HL-60 (cell line): ENCODE measurements at regions not wholly inside any gene's neighbourhood (a gene's known extent, or its start where the extent isn't known, plus 50 kb on each side); places are given as distances from the start of the nearest gene placed in this dataset.

Experiments used
- DNase-seq, 2 experiments: peaks; one replicate each; pipeline ENCODE4 v3.0.0-alpha.2; 2010 to 2020; ENCODE audit warnings: low read depth in 1 of 2, low spot score in 1 of 2
- H3K27ac ChIP-seq: fragments of 250-450 bp; sonication (Bioruptor Pico); replicated peaks from 2 replicates; pipeline ENCODE4 v1.5.1; 2020; ENCODE audit warnings: mild to moderate bottlenecking, moderate library complexity
- H3K27me3 ChIP-seq: fragments of 250-450 bp; sonication (Bioruptor Pico); 2 replicates; pipeline ENCODE4 v1.5.1; 2021; ENCODE audit warnings: mild to moderate bottlenecking, moderate library complexity; ENCODE audit not compliant: insufficient read depth, poor library complexity, severe bottlenecking
- H3K4me3 ChIP-seq: replicated peaks from 2 replicates; pipeline ENCODE4 v1.5.1; 2011; ENCODE audit warnings: mild to moderate bottlenecking, control low read depth, low read length; ENCODE audit not compliant: insufficient read depth
- CTCF ChIP-seq: IDR thresholded peaks from one replicate; pipeline ENCODE4 v1.5.1; 2011; ENCODE audit warnings: low read length, control low read depth, inconsistent platforms; ENCODE audit not compliant: insufficient read depth
- GABPA ChIP-seq: IDR thresholded peaks from 2 replicates; pipeline ENCODE4 v1.6.1; 2012; ENCODE audit warnings: low read depth
- POLR2AphosphoS5 ChIP-seq: IDR thresholded peaks from 2 replicates; pipeline ENCODE4 v1.6.1; 2012; ENCODE audit warnings: low read depth
- SPI1 ChIP-seq: IDR thresholded peaks from 2 replicates; pipeline ENCODE4 v1.6.1; 2012; ENCODE audit warnings: low read depth, mild to moderate bottlenecking, borderline replicate concordance
- TF ChIP-seq, protein P1 (sequence below): IDR thresholded peaks from 2 replicates; pipeline ENCODE4 v1.6.1; 2012; ENCODE audit warnings: low read depth; ENCODE audit not compliant: insufficient replicate concordance

DNA sequence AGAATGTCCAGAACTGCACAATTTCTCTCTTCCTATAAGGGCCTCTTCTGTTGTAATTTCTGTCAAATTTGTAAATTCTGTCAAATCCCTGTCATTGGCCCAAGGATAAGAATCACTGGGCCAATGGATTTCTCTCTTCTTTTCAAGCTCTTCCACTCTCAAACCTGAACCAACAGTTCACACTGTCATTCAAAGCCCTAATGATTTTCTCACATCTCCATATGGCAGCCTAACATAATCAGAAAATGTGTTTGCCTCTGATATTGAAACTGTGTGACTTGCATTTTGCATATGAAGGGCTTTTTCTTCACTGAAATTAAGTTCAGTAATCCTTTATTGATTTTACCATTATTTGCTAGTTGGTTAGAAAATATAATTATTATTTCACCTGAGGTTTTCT lies 1349.1 kb downstream of the FSTL5 start:
- H3K4me3 ChIP-seq, result no peak overlapping the region
- no peaks in the 10 kb centered on the region for H3K27me3 ChIP-seq

DNA sequence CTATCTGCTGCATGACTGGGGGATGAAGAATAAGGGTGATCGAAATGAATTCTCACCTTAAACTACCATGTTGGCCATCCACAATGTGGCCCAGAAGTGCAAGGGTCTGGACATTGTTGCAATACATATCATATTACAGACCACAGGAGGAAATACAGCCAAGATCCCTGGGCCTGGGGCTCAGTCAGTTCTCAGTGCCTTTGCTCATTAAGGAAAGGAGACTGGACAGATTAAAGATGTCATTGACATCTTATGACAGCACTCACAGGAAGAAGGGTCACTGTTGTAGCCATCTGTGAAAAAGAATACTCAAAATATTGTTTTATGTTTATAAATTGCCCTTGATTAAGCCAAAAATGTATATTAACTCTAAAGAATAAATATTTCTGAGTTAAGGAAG lies 1345.2 kb downstream of the FSTL5 start:
- H3K27me3 ChIP-seq, result no peaks in the 10 kb centered on the region
- DNase-seq, result no peak
- H3K27ac ChIP-seq, result no peak overlapping the region
- TF ChIP-seq SPI1 (no peak), GABPA (no peak), POLR2AphosphoS5 (no peak), CTCF (no peak)
- TF ChIP-seq, protein P1, sequence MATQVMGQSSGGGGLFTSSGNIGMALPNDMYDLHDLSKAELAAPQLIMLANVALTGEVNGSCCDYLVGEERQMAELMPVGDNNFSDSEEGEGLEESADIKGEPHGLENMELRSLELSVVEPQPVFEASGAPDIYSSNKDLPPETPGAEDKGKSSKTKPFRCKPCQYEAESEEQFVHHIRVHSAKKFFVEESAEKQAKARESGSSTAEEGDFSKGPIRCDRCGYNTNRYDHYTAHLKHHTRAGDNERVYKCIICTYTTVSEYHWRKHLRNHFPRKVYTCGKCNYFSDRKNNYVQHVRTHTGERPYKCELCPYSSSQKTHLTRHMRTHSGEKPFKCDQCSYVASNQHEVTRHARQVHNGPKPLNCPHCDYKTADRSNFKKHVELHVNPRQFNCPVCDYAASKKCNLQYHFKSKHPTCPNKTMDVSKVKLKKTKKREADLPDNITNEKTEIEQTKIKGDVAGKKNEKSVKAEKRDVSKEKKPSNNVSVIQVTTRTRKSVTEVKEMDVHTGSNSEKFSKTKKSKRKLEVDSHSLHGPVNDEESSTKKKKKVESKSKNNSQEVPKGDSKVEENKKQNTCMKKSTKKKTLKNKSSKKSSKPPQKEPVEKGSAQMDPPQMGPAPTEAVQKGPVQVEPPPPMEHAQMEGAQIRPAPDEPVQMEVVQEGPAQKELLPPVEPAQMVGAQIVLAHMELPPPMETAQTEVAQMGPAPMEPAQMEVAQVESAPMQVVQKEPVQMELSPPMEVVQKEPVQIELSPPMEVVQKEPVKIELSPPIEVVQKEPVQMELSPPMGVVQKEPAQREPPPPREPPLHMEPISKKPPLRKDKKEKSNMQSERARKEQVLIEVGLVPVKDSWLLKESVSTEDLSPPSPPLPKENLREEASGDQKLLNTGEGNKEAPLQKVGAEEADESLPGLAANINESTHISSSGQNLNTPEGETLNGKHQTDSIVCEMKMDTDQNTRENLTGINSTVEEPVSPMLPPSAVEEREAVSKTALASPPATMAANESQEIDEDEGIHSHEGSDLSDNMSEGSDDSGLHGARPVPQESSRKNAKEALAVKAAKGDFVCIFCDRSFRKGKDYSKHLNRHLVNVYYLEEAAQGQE, result no peak
- no peak overlapping the region for H3K4me3 ChIP-seq

More for the DNA sequence above, 1349.1 kb downstream of the FSTL5 start:
- DNase-seq, result no peak
- TF ChIP-seq SPI1, result no peak
- TF ChIP-seq GABPA, result no peak
- TF ChIP-seq, protein P1, result no peak
- TF ChIP-seq POLR2AphosphoS5, result no peak
- no peak for TF ChIP-seq CTCF
- no peak overlapping the region for H3K27ac ChIP-seq

GRCh38 chr4:160819791-160820190 lies 1344.0 kb downstream of the FSTL5 start:
- Histone ChIP-seq H3K27me3 (no peaks in the 10 kb centered on the region), H3K4me3 (no peak overlapping the region), H3K27ac (no peak overlapping the region)
- no peak for DNase-seq
- TF ChIP-seq CTCF (no peak), SPI1 (no peak), POLR2AphosphoS5 (no peak), GABPA (no peak)
- TF ChIP-seq, protein P1, result no peak
